ENCODE measurements at regions not wholly inside any gene's neighbourhood (a gene's known extent, or its start where the extent isn't known, plus 50 kb on each side); places are given as distances from the start of the nearest gene placed in this dataset.

GRCh38 chr6:119535332-119535731 lies 185.8 kb upstream of the MAN1A1 start:
- no peak for TF ChIP-seq CTCF (IDR thresholded peaks at IDR 0.05)
- DNase-seq (ENCODE audit: low spot score in 2 of 2), result no peak
- WGBS, 2 donors, result 68 to 89% methylated on average over 1 of the region's 1 CpG
- no peak overlapping the region for H3K4me3 ChIP-seq (ENCODE audit: low read depth, poor library complexity, severe bottlenecking)
- intact Hi-C loops (cut with DNase I; ENCODE audit: low total_unique reads), result no loop called here

- WGBS, 2 donors, result 11 to 27% methylated on average over 5 of the region's 5 CpGs
- no peak overlapping the region for H3K4me3 ChIP-seq (ENCODE audit: low read depth, poor library complexity, severe bottlenecking)
- intact Hi-C loops (cut with DNase I; ENCODE audit: low total_unique reads), result no loop called here
- no peak for DNase-seq (ENCODE audit: low spot score in 2 of 2)
- TF ChIP-seq CTCF (IDR thresholded peaks at IDR 0.05), result no peak
- TF ChIP-seq POLR2A (IDR thresholded peaks at IDR 0.05), result no peak
Observed at GRCh38 chr6:119533603-119534279, 184.2 kb upstream of the MAN1A1 start.

- 28 to 39% methylated on average over 2 of the region's 2 CpGs for WGBS, 2 donors
- H3K4me3 ChIP-seq (ENCODE audit: low read depth, poor library complexity, severe bottlenecking), result no peak overlapping the region
- no peak for DNase-seq (ENCODE audit: low spot score in 2 of 2)
- TF ChIP-seq CTCF (IDR thresholded peaks at IDR 0.05) (no peak), POLR2A (IDR thresholded peaks at IDR 0.05) (no peak)
- intact Hi-C loops (cut with DNase I; ENCODE audit: low total_unique reads), result no loop called here
Observed at GRCh38 chr6:119527231-119527578, 177.6 kb upstream of the MAN1A1 start.

GRCh38 chr6:119526561-119527230 lies 177.1 kb upstream of the MAN1A1 start:
- intact Hi-C loops (cut with DNase I; ENCODE audit: low total_unique reads), result no loop called here
- no peak overlapping the region for H3K4me3 ChIP-seq (ENCODE audit: low read depth, poor library complexity, severe bottlenecking)
- DNase-seq (ENCODE audit: low spot score in 2 of 2), result no peak
- WGBS, 2 donors, result 82 to 84% methylated on average over 7 of the region's 7 CpGs
- TF ChIP-seq CTCF (IDR thresholded peaks at IDR 0.05), result no peak
- TF ChIP-seq POLR2A (IDR thresholded peaks at IDR 0.05), result no peak

- DNase-seq (ENCODE audit: low spot score in 2 of 2), result no peak
- WGBS, 2 donors, result 93 to 100% methylated on average over 1 of the region's 1 CpG
- intact Hi-C loops (cut with DNase I; ENCODE audit: low total_unique reads), result no loop called here
- no peak for TF ChIP-seq CTCF (IDR thresholded peaks at IDR 0.05)
- TF ChIP-seq POLR2A (IDR thresholded peaks at IDR 0.05), result no peak
- no peak overlapping the region for H3K4me3 ChIP-seq (ENCODE audit: low read depth, poor library complexity, severe bottlenecking)
Observed at GRCh38 chr6:119524410-119524809, 174.8 kb upstream of the MAN1A1 start.

GRCh38 chr6:119523556-119523955 lies 174.0 kb upstream of the MAN1A1 start:
- DNase-seq (ENCODE audit: low spot score in 2 of 2), result no peak
- intact Hi-C loops (cut with DNase I; ENCODE audit: low total_unique reads), result no loop called here
- TF ChIP-seq POLR2A (IDR thresholded peaks at IDR 0.05), result no peak
- no peak overlapping the region for H3K4me3 ChIP-seq (ENCODE audit: low read depth, poor library complexity, severe bottlenecking)
- WGBS, 2 donors, result 44 to 56% methylated on average over 1 of the region's 1 CpG

Data from lower leg skin (tissue), 4 donors.